HG03575 (cell line): ENCODE measurements at regions not wholly inside any gene's neighbourhood (a gene's known extent, or its start where the extent isn't known, plus 50 kb on each side); places are given as distances from the start of the nearest gene placed in this dataset.
"Not testable (repeated sequence)": the region's sequence is repeated elsewhere in the genome, so short reads cannot be mapped to it uniquely, and the experiment has no call there.

Source experiments
- ATAC-seq: cut with Tn5 transposase; IDR thresholded peaks from one replicate; pipeline ENCODE4 v1.9.1; 2021; ENCODE audit not compliant: unreplicated experiment, insufficient number of reproducible peaks, low FRiP score; ENCODE audit errors: extremely low read depth

DNA sequence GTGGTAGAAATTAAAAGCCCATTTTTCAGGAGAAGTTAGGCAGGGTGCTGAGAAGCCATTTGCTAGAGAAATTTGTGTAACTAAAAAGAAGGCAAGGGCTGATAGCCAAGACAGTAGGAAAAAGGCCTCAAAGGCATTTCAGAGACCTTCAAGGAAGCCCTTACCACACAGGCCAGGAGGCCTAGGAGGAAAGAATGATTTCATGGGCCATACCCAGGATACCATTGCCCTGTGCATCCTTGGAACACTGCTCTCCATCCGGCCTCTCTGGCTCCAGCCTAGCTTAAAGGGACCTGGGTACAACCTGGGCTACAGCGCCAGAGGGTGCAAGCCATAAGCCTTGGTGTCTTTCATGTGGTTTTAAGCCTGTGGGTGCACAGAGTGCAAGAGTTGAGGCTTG, 193.6 kb upstream of the GRM7 start:
- no peak for ATAC-seq

- ATAC-seq: no peak
Observed at GRCh38 chr3:6671363-6671762, 189.6 kb upstream of the GRM7 start.

- no peak for ATAC-seq
Observed at GRCh38 chr3:6679510-6679909, 181.4 kb upstream of the GRM7 start.

GRCh38 chr3:6680119-6680806, 180.7 kb upstream of the GRM7 start:
- peak; percentile 97 for ATAC-seq

- ATAC-seq: no peak
Observed at GRCh38 chr3:6697285-6697684, 163.6 kb upstream of the GRM7 start.

DNA sequence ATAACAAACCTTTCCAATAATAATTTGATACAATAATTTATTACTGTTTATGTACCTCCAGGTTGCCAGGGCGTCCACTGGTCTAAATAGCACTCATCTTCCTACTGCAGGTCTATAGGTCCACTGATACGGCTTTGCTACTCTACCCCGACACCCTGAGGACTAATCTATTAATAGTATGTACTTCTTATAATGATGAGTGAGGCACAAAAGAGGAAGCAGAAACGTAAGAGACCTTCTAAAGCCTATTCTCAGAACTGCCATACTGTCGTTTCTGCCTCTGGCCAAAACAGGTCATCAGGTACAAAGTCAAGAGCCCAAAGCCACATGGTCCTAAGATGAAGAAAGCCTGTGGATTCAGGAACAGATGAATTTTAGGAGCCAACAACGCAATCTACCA, 163.2 kb upstream of the GRM7 start:
- ATAC-seq: no peak

- not testable (repeated sequence) for ATAC-seq
Observed at GRCh38 chr3:6704817-6705216, 156.1 kb upstream of the GRM7 start.

DNA sequence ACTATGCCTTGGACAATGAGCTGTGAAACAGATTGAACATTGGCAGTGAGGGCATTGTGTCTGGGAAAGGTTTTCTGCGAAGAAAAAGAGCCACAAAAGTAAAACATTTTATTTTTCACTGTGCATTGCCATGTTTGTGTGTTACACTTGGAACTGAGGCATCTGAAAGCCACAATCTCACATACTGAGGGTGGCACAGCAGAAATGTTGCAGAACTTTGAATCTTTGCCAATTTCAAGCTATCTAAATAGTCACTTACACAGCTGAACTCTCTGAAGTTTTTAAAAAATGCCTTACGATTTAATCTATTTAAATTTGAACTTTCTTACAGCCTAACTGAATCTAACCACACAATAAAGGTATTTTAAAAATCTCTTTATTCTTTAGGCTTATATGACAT, 154.1 kb upstream of the GRM7 start:
- ATAC-seq: no peak

DNA sequence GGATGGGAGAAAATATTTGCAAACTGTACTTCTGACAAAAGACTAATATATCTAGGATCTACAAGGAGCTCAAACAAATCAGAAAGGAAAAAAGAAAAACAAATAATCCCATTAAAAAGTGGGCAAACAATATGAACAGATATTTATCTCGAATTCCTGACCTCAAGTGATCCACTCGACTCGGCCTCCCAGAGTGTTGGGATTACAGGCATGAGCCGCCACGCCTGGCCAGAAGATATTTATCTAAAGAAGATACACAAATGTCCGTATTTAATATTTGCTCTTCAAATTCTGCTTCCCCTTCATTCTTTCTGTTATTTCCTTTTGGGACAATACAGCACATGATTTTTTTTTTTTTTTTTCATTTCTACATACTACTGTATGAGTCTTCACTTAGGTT, 151.7 kb upstream of the GRM7 start:
- ATAC-seq: no peak

DNA sequence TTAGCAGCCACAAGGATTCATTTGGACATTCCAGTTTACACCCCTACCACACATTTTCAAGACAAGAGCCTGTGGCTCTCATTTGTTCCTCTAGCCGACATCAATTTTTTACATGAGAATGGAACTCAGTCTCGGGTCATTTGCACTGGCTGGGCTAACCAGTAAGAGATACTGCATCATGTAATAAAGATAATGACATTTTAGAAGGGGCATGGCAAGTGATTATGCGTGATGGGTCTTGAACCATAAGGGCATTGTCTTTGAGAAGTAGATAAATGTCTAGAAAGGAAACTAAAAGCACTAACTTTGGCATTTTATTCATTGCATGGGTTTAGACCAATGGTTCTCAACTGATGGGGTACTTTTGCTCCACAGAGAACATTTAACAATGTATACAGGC, 146.0 kb upstream of the GRM7 start:
- no peak for ATAC-seq

GRCh38 chr3:6716420-6716819, 144.5 kb upstream of the GRM7 start:
- ATAC-seq: no peak

- ATAC-seq: peak; percentile 96
Observed at GRCh38 chr3:6717026-6717943, 143.6 kb upstream of the GRM7 start.

DNA sequence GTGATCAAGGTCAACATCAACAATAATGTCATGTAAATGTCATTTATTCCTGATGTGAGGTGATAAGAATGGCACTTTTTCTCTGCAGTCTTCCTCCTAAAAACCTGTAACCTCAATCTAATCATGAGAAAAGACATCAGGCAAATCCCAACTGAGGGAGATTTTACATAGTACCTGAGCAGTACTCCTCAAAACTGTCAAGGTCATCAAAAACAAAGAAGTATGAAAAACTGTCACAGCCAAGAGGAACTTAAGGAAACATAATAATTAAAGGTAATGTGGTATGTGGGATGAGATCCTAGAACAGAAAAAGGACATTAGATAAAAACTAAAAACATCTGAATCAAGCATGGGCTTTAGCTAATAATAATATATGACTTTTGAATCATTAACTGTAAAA, 140.9 kb upstream of the GRM7 start:
- ATAC-seq: no peak

GRCh38 chr3:6721491-6721890, 139.4 kb upstream of the GRM7 start:
- ATAC-seq: no peak

DNA sequence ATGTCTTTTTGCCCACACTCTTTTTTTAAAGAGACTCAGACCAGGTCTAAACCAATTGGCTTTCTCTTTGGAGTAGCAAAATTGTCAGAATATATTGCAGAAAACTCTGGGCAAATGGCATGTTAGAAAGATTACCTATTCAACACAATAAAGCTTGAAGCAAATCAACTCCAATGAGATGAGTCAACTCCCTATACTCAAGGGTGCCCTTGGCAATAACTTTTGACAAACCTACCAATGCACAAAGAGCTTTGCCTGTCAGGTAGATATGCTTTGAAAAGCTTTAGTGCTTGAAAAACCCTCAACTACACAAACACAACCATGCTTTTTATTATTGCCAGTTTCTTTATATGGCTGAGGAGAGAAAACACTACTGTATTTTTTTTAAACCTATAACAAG, 137.7 kb upstream of the GRM7 start:
- no peak for ATAC-seq

- no peak for ATAC-seq
Observed at GRCh38 chr3:6726811-6727210, 134.1 kb upstream of the GRM7 start.

- no peak for ATAC-seq
Observed at GRCh38 chr3:6732807-6733206, 128.1 kb upstream of the GRM7 start.

DNA sequence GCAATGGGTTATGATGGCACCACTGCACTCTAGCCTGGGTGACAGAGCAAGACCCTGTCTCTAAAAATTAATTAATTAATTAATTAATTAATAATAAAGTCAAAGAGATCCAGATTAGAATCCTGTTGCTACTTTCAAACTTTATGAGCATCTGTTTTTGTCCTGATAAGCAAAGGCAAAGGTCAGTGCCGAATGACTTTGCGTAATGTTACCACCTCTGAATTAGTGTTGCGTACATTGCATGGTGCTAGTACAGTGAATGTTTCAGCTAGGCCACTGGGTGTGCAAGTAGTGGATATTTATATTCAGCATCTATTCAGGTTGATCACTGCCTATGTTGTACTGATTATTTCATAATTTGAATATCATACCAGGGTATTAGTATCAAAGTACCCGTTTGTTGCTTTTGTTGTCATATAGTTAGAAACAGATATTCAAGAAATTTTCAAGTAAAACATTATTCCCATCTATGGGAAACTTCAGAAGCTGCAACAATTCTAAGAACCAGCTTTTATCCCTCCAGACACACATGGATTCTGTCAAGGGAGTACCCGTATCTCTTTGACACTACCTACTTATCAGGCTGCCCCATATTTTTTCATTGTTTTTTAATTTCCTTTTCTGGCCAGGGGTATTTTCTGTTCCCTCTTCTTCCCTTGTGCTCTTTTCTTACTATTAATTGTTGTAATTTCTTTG, 127.1 kb upstream of the GRM7 start:
- no peak for ATAC-seq

DNA sequence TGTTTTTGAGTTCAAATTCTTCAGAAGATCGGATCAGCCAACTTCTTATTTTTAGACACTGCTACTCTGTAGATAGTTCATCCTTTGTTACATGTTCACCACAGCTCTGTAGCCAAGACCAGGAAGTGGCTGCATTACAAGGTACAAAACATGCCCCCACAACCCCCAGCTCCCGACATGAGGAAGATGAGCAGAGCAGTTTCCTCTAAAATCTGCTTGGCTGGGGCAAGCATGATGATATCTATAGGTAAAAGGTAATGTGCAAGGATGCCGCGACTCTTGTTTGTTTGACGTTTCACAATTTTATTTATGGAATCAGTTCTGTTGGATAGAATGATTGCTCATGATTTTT, 126.5 kb upstream of the GRM7 start:
- no peak for ATAC-seq
